NCI-H524 treated with DMSO at 0.1 percent for 48 hours (cell line): ENCODE measurements at regions not wholly inside any gene's neighbourhood (a gene's known extent, or its start where the extent isn't known, plus 50 kb on each side); places are given as distances from the start of the nearest gene placed in this dataset.
"Not testable (repeated sequence)": the region's sequence is repeated elsewhere in the genome, so short reads cannot be mapped to it uniquely, and the experiment has no call there.

Source experiments
- DNase-seq: peaks from one replicate; lab custom pipeline; 2025; lab: John Stamatoyannopoulos, UW

DNA sequence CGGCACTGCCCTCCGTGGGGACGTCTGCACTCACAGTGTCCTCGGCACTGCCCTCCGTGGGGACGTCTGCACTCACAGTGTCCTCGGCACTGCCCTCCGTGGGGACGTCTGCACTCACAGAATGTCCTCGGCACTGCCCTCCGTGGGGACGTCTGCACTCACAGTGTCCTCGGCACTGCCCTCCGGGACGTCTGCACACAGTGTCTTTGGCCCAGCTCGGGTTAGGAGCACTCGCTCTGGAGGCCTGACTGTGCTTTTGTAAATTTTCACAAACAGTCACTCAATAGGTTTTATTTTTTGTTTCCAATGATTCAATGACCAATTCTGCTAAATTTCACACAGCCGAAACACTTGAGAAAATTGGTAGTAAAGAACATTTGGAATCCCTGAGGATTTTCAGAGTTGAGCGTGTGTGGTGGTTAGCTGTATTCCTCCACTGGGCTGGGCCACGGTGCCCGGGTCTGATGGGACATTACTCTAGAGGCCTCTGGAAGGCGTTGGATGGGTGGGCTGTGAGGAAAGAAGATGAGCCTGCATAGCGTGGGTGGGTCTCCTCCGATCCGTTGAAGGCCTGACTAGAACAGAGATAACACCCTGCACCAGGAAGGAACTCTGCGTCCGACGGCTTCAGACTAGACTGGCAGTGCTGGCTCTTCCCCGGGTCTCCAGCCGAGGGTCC lies 134.8 kb downstream of the RTP5 start:
- no peak for DNase-seq

DNA sequence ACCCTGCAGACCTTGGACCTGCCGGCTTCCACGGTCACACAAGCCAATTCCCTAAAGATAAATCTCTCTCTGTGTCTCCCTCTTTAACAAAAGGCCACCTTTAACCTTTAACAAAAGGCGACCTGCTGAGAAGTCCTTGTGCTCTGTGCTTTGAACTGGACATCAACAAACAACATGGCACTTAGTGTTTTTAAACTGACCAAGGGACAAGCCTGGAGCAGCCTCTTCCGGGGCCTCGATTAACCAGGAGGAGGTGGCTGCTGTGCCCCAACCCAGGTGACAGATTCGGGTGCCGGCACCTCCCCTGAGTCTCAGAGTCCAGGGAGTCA lies 135.3 kb downstream of the RTP5 start:
- no peak for DNase-seq

- DNase-seq, result not testable (repeated sequence)
Measured at GRCh38 chr2:242006091-242006634, 136.6 kb downstream of the RTP5 start.

DNA sequence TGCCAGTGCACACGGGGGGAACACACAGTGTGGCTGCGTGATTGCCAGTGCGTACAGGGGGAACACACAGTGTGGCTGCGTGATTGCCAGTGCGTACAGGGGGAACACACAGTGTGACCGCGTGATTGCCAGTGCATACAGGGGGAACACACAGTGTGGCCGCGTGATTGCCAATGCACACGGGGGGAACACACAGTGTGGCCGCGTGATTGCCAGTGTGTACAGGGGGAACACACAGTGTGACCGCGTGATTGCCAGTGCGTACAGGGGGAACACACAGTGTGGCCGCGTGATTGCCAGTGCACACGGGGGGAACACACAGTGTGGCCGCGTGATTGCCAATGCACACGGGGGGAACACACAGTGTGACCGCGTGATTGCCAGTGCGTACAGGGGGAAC lies 139.4 kb downstream of the RTP5 start:
- DNase-seq, result not testable (repeated sequence)

- DNase-seq, result not testable (repeated sequence)
Measured at GRCh38 chr2:242009846-242010245, 140.3 kb downstream of the RTP5 start.

GRCh38 chr2:242010252-242011166 lies 141.0 kb downstream of the RTP5 start:
- not testable (repeated sequence) for DNase-seq

GRCh38 chr2:242011167-242011513 lies 141.6 kb downstream of the RTP5 start:
- DNase-seq, result no peak

DNA sequence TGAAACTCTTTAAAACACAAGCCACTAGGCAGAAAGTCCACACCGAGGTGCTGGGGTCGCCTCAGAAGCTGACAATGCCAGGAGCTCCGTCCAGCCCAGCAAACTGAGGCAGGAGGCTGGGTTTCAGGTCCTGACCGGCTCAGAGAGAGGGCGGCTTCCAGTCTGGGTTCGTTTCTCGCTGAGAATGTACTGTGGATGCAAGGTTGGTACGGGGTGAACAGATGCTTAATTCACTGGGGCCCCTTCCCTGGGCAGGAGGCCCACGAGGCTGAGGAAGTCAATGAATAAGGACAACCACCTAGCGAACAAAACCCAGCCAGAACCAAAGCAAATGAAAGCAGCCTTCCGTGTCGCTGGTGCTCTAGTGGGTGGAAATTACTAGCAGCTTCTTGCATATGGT lies 142.0 kb downstream of the RTP5 start:
- no peak for DNase-seq

DNA sequence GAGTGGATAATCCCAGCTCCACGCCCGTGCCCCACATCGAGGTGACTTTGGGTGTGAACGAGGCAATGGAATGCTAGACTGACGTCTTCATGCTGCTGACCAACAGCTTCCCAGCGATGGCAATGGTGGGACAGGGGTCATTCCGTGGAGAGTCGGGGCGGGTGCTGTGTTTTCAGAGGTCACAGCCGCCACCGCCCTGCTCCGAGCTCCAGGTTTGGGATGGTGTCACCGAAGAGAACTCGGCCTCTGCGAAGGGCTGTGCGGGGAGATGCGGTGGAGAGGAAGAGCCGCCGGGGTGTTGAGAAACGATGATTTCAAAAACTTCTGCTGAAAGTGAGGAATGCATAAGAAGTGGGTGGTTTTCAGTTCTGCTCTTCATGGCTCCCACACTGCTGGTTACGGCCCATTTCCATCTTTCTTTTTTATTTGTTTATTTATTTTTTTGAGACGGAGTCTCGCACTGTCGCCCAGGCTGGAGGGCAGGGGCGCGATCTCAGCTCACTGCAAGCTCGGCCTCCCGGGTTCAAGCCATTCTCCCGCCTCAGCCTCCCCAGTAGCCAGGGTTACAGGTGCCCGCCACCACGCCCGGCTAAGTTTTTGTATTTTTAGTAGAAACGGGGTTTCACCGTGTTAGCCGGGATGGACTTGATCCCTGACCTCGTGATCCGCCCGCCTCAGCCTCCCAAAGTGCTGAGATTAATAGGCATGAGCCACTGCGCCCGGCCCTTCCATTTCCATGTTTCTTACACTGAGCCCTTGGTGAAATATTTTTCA lies 142.6 kb downstream of the RTP5 start:
- no peak for DNase-seq

DNA sequence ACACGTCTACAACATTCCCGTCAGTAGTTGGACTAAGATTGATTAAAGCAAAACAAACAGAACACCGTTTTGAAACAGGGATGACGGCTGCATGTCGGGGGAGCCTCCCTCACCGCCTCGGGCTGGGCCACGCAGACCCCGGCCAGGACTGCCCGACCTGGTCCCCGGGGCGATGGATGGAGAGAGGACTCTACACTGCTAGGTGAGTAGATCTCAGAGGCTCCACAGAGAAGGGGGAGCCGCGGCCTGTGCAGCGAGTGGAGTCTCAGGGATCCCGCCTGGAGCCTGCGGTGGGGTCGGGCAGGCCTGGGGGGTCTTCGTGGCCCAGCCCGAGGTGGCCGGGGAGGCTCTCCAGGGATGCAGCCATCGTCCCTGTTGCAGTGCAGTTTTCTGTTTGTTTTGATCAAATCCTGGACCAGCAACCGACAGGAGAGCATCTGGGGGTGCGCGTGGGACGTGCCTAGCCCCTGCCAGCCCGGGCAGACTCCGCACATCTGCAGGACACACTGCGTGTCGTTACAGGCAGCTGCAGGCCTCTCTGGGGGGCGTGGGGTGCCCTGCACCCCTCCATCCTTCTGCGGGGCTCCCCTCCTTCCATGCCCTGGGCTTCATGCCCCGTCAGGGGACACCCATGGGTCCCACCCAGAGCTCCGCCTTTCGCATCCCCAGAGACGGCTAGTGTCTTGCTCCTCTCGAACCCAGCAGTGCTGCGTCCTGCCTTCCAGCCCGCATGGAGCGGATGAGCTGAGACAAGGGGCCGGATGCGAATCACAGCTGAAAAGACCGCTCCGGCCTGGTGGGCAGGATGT lies 143.6 kb downstream of the RTP5 start:
- no peak for DNase-seq

GRCh38 chr2:242013771-242014170 lies 144.2 kb downstream of the RTP5 start:
- no peak for DNase-seq

GRCh38 chr2:242015108-242016065 lies 145.9 kb downstream of the RTP5 start:
- DNase-seq, result no peak

GRCh38 chr2:242017086-242017485 lies 147.6 kb downstream of the RTP5 start:
- DNase-seq, result no peak

DNA sequence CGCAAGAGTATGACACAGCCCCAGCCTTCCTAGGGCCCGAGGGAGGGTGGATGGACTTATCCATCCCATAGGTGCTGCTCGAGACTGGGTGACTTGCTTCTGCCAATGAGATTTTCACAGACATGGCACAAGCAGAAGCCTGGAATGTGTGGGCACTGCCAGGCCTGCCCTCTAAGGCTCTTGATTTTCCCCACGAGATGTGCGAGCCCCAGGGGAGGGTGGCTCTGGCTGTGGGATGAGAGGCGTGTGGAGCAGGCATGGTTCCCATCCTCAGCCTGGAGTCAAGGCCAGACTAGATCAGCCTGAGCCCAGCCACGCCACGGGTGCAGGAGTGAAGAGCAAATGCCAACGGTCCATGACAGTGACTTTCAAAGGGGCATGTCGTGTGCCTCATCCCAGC lies 148.9 kb downstream of the RTP5 start:
- not testable (repeated sequence) for DNase-seq

- DNase-seq, result no peak
Measured at GRCh38 chr2:242019344-242019743, 149.8 kb downstream of the RTP5 start.

- DNase-seq, result no peak
Measured at GRCh38 chr2:242020196-242021004, 150.9 kb downstream of the RTP5 start.

DNA sequence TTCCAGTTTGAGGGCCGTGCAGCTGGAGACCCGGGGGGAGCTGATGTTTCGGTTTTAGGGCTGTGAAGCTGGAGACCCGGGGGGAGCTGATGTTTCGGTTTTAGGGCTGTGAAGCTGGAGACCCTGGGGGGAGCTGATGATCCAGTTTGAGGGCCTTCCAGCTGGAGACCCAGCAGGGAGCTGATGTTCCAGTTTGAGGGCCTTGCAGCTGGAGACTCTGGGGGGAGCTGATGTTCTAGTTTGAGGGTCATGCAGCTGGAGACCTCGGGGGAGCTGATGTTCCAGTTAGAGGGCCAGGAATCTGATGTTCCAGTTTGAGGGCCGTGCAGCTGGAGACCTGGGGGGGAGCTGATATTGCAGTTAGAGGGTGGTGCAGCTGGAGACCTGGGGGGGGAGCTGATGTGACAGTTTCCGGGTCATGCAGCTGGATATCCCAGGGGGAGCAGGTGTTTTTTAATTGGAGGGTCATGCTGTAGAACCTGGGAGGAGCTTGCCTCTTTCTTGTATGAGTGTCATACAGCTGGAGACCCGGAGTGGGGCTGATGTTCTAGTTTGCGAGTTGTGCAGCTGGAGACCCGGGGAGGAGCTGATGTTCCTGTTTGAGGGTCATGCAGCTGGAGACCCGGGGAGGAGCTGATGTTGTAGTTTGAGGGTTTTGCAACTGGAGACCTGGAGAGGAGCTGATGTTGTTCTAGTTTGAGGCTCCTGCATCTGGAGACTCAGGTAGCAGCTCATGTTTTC lies 153.2 kb downstream of the RTP5 start:
- DNase-seq, result no peak

DNA sequence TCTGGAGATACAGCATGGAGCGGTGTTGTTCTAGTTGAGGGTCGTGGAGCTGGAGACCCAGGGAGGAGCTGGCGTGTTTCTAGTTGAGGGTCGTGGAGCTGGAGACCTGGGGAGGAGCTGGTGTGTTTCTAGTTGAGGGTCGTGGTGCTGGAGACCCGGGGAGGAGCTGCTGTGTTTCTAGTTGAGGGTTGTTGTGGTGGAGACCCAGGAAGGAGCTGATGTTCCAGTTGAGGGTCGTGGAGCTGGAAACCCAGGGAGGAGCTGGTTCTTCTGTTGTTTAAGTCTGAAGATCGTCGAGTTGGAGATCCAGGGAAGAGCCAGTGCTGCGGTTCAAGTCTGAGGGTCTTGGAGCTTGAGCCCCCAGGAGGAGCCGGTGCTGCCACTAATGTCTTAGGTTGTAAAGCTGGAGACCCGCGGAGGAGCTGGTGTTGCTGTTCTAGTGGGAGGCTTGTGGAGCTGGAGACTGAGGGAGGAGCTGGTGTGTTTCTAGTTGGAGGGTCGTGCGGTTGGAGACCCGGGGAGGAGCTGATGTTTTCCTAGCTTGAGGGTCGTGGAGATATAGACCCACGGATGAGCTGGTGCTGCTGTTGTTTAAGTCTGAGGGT lies 155.3 kb downstream of the RTP5 start:
- no peak for DNase-seq
